ENCODE measurements at regions not wholly inside any gene's neighbourhood (a gene's known extent, or its start where the extent isn't known, plus 50 kb on each side); places are given as distances from the start of the nearest gene placed in this dataset.

- DNase-seq (ENCODE audit: low read depth): peak; percentile 38
- H3K4me3 ChIP-seq (ENCODE audit: control insufficient read depth, low read depth, low read length): no peak overlapping the region
Measured at GRCh38 chr6:108739496-108740330, 108.5 kb upstream of the ARMC2 start.

GRCh38 chr6:108741331-108741989 is 106.8 kb upstream of the ARMC2 start:
- TF ChIP-seq, protein P1, sequence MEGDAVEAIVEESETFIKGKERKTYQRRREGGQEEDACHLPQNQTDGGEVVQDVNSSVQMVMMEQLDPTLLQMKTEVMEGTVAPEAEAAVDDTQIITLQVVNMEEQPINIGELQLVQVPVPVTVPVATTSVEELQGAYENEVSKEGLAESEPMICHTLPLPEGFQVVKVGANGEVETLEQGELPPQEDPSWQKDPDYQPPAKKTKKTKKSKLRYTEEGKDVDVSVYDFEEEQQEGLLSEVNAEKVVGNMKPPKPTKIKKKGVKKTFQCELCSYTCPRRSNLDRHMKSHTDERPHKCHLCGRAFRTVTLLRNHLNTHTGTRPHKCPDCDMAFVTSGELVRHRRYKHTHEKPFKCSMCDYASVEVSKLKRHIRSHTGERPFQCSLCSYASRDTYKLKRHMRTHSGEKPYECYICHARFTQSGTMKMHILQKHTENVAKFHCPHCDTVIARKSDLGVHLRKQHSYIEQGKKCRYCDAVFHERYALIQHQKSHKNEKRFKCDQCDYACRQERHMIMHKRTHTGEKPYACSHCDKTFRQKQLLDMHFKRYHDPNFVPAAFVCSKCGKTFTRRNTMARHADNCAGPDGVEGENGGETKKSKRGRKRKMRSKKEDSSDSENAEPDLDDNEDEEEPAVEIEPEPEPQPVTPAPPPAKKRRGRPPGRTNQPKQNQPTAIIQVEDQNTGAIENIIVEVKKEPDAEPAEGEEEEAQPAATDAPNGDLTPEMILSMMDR (conservative IDR thresholded peaks at IDR 0.05; ENCODE audit: control insufficient read depth, insufficient read depth, low read depth, low read length): no peak
- DNase-seq (ENCODE audit: low read depth): no peak
- no peak overlapping the region for H3K4me3 ChIP-seq (ENCODE audit: control insufficient read depth, low read depth, low read length)

More at GRCh38 chr6:108739496-108740330, 108.5 kb upstream of the ARMC2 start:
- TF ChIP-seq, protein P1 (conservative IDR thresholded peaks at IDR 0.05; ENCODE audit: control insufficient read depth, insufficient read depth, low read depth, low read length): no peak

DNA sequence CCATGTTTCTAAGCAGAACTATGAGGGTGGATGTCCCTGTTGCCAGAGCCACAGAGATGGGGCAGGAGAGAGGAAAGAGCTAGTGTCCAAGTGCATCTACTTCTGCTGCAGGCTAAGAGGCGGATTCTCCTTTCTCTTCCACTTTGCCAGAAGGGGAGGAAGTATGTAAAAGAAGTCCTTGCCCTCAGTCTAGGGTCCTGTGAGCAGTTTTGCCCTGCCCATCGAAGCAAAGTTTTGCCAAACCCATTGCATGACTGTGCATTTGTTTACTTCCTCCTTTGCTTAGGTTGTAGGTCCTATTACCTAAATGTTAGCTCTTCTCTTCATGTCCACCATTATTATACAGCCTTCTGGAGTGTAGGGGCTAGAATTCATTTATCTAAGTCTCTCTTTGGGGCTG is 106.2 kb upstream of the ARMC2 start:
- no peak for DNase-seq (ENCODE audit: low read depth)
- TF ChIP-seq, protein P1 (conservative IDR thresholded peaks at IDR 0.05; ENCODE audit: control insufficient read depth, insufficient read depth, low read depth, low read length): no peak

GRCh38 chr6:108744244-108744972 is 103.8 kb upstream of the ARMC2 start:
- TF ChIP-seq, protein P1 (conservative IDR thresholded peaks at IDR 0.05; ENCODE audit: control insufficient read depth, insufficient read depth, low read depth, low read length): no peak
- no peak overlapping the region for H3K4me3 ChIP-seq (ENCODE audit: control insufficient read depth, low read depth, low read length)
- DNase-seq (ENCODE audit: low read depth): no peak

More for the DNA sequence above, 106.2 kb upstream of the ARMC2 start:
- no peak overlapping the region for H3K4me3 ChIP-seq (ENCODE audit: control insufficient read depth, low read depth, low read length)

GRCh38 chr6:108744996-108745395 is 103.2 kb upstream of the ARMC2 start:
- no peak for DNase-seq (ENCODE audit: low read depth)
- TF ChIP-seq, protein P1 (conservative IDR thresholded peaks at IDR 0.05; ENCODE audit: control insufficient read depth, insufficient read depth, low read depth, low read length): no peak

GRCh38 chr6:108745664-108746336 is 102.4 kb upstream of the ARMC2 start:
- DNase-seq (ENCODE audit: low read depth): no peak
- no peak overlapping the region for H3K4me3 ChIP-seq (ENCODE audit: control insufficient read depth, low read depth, low read length)
- TF ChIP-seq, protein P1 (conservative IDR thresholded peaks at IDR 0.05; ENCODE audit: control insufficient read depth, insufficient read depth, low read depth, low read length): no peak

More at GRCh38 chr6:108744996-108745395, 103.2 kb upstream of the ARMC2 start:
- H3K4me3 ChIP-seq (ENCODE audit: control insufficient read depth, low read depth, low read length): no peak overlapping the region

All from fibroblast of mammary gland (primary cell).